Aorta (tissue), 5 donors: ENCODE measurements at regions not wholly inside any gene's neighbourhood (a gene's known extent, or its start where the extent isn't known, plus 50 kb on each side); places are given as distances from the start of the nearest gene placed in this dataset.

Experiments
- ATAC-seq: fragments of 200-7000 bp; cut with Tn5 transposase; one replicate; pipeline ENCODE4 v1.9.1; 2022; ENCODE audit warnings: moderate library complexity; ENCODE audit not compliant: low FRiP score
- DNase-seq, 2 donors: peaks; one replicate each; pipeline ENCODE4 v3.0.0-alpha.2; 2020
- H3K27ac ChIP-seq, 2 donors: one replicate each; pipeline ENCODE4 v1.5.1; 2013; ENCODE audit warnings: low read length in 2 of 2, mild to moderate bottlenecking in 2 of 2, moderate library complexity in 2 of 2, control low read depth in 1 of 2, inconsistent platforms in 1 of 2, low read depth in 1 of 2
- H3K27me3 ChIP-seq, 2 donors: one replicate each; pipeline ENCODE4 v1.6.1; 2013; ENCODE audit warnings: control low read depth in 1 of 2, low read length in 1 of 2, mild to moderate bottlenecking in 1 of 2, moderate library complexity in 1 of 2; ENCODE audit not compliant: insufficient read depth in 2 of 2, control insufficient read depth in 1 of 2
- H3K36me3 ChIP-seq, 2 donors: one replicate each; pipeline ENCODE4 v1.6.1; 2013; ENCODE audit warnings: control low read depth in 1 of 2, low read length in 1 of 2, mild to moderate bottlenecking in 1 of 2; ENCODE audit not compliant: insufficient read depth in 2 of 2, control insufficient read depth in 1 of 2
- H3K4me1 ChIP-seq, 2 donors: one replicate each; pipeline ENCODE4 v1.6.1; 2013; ENCODE audit warnings: low read length in 2 of 2, control low read depth in 1 of 2, mild to moderate bottlenecking in 1 of 2, moderate library complexity in 1 of 2; ENCODE audit not compliant: insufficient read depth in 2 of 2, control insufficient read depth in 1 of 2
- H3K4me3 ChIP-seq, 2 donors: one replicate each; pipeline ENCODE4 v1.5.1; 2013; ENCODE audit warnings: low read length in 2 of 2, control low read depth in 1 of 2, mild to moderate bottlenecking in 1 of 2
- H3K9me3 ChIP-seq: one replicate; pipeline ENCODE4 v1.6.1; 2013; ENCODE audit warnings: mild to moderate bottlenecking, low read length; ENCODE audit not compliant: control insufficient read depth
- WGBS, 2 donors: extraction: QIAGEN DNeasy Blood & Tissue Kit; methylation state at CpG; one replicate each; pipeline ENCODE4 v1.1.7; 2013; 5-methylcytosine and 5-hydroxymethylcytosine counted together
- intact Hi-C, 2 donors: fragments of 100-400 bp; cut with DNase I; formaldehyde crosslinking; loops; one replicate each; pipeline versions ENCODE4 v1.14.2 to v1.15.0; 2022
- donor health status: healthy with polysubstance abuse.
- donor health status: Bipolar disorder and iron deficiency.
- donor health status: DM: no; HTN: no; CAD: no.
- donor health status: DM: no; HTN: no; CAD: no.
- donor health status: DM: yes; HTN: yes; CAD: no.

GRCh38 chr7:51995596-51996179 is 679.1 kb upstream of the COBL start:
- Histone ChIP-seq H3K4me3 (no peak overlapping the region), H3K36me3 (no peaks in the 10 kb centered on the region), H3K9me3 (no peaks in the 10 kb centered on the region), H3K27ac (no peak overlapping the region), H3K27me3 (no peaks in the 10 kb centered on the region), H3K4me1 (no peaks in the 10 kb centered on the region)
- ATAC-seq (peak; percentile 56), DNase-seq (no peak)
- 88 to 90% methylated on average over 2 of the region's 2 CpGs for WGBS, 2 donors
- intact Hi-C loops = no loop called here

- ATAC-seq = no peak
These were observed 666.0 kb upstream of the COBL start for GRCh38 chr7:51982653-51983052.

DNA sequence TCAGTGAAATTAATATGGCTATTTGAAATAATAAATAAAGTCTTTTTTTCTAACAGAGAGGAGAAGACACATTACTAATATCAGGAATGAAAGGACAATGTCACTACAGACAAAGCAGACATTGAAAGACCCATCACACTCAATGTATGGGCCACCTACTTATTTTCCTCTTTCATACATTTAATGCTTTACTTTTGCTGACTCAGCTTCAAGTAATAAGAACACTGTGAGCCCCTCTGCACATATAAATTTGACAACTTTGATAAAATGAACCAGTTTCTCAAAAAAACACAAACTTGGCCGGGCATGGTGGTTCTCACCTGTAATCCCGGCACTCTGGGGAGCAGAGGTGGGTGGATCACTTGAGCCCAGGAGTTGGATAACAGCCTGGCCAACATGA is 664.2 kb upstream of the COBL start:
- Histone ChIP-seq H3K27ac (no peak overlapping the region), H3K9me3 (peaks cover 3% of the 10 kb centered on the region), H3K4me1 (no peaks in the 10 kb centered on the region), H3K27me3 (peaks cover 0 to 1% of the 10 kb centered on the region in 2 donors), H3K4me3 (no peak overlapping the region), H3K36me3 (no peaks in the 10 kb centered on the region)
- WGBS, 2 donors = 90 to 91% methylated on average over 2 of the region's 2 CpGs
- intact Hi-C loops = no loop called here
- DNase-seq (no peak), ATAC-seq (no peak)

More at GRCh38 chr7:51982653-51983052, 666.0 kb upstream of the COBL start:
- intact Hi-C loops = no loop called here
- DNase-seq = no peak
- H3K9me3 ChIP-seq = peaks cover 3% of the 10 kb centered on the region
- no peaks in the 10 kb centered on the region for H3K4me1 ChIP-seq
- peaks cover 0 to 1% of the 10 kb centered on the region in 2 donors for H3K27me3 ChIP-seq
- 59 to 65% methylated on average over 5 of the region's 5 CpGs for WGBS, 2 donors
- H3K36me3 ChIP-seq = no peaks in the 10 kb centered on the region
- H3K27ac ChIP-seq = no peak overlapping the region
- no peak overlapping the region for H3K4me3 ChIP-seq

GRCh38 chr7:51980313-51980712 is 663.7 kb upstream of the COBL start:
- H3K4me3 ChIP-seq = no peak overlapping the region

DNA sequence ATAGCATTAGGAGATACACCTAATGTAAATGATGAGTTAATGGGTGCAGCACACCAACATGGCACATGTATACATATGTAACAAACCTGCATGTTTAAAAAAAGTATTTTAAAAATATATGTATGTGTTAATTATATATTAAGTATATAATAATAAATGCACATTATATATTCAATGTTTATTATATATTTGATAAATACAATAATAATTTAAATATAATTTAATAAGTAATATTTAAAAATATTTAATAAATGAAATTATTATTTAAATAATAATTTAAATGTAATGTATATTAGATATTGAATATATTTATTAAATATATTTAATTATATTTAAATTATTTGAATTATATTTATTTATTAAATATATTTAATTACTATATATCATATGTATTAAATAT is 661.3 kb upstream of the COBL start:
- ATAC-seq (no peak), DNase-seq (no peak)
- H3K4me3 ChIP-seq = no peak overlapping the region
- H3K4me1 ChIP-seq = no peaks in the 10 kb centered on the region
- no peaks in the 10 kb centered on the region for H3K36me3 ChIP-seq
- peaks cover 0 to 1% of the 10 kb centered on the region in 2 donors for H3K27me3 ChIP-seq
- intact Hi-C loops = no loop called here
- no peak overlapping the region for H3K27ac ChIP-seq
- peaks cover 3% of the 10 kb centered on the region for H3K9me3 ChIP-seq

More at GRCh38 chr7:51980313-51980712, 663.7 kb upstream of the COBL start:
- no peaks in the 10 kb centered on the region for H3K36me3 ChIP-seq
- DNase-seq (no peak), ATAC-seq (no peak)
- intact Hi-C loops = no loop called here
- peaks cover 3% of the 10 kb centered on the region for H3K9me3 ChIP-seq
- H3K27me3 ChIP-seq = peaks cover 0 to 1% of the 10 kb centered on the region in 2 donors
- WGBS, 2 donors = 75 to 91% methylated on average over 2 of the region's 2 CpGs
- H3K4me1 ChIP-seq = no peaks in the 10 kb centered on the region
- no peak overlapping the region for H3K27ac ChIP-seq

GRCh38 chr7:51973939-51974338 is 657.3 kb upstream of the COBL start:
- DNase-seq (no peak), ATAC-seq (no peak)
- H3K27ac ChIP-seq = no peak overlapping the region
- WGBS, 2 donors = 63 to 65% methylated on average over 3 of the region's 3 CpGs
- intact Hi-C loops = no loop called here
- no peaks in the 10 kb centered on the region for H3K27me3 ChIP-seq
- H3K9me3 ChIP-seq = peaks cover 1% of the 10 kb centered on the region
- no peaks in the 10 kb centered on the region for H3K36me3 ChIP-seq
- H3K4me3 ChIP-seq = no peak overlapping the region
- no peaks in the 10 kb centered on the region for H3K4me1 ChIP-seq

DNA sequence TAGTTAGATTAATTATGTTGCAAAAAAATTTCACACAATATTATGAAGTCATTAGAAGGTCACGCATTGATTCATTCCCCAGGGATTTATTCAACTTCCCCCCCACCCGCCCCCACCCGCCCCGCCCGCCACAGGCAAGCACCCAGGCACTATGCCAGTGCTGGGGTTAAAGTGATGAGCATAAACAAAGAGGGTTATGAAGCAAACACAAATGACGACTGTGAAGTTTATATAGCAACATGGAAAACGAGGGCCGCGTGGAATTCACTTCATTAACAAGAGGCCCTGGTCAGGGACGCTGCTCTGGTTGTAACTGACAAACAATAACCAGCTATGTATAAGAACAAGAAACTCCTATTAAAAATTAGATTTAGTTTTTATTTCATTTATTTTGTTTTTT is 656.5 kb upstream of the COBL start:
- no peaks in the 10 kb centered on the region for H3K4me1 ChIP-seq
- intact Hi-C loops = no loop called here
- H3K4me3 ChIP-seq = no peak overlapping the region
- H3K9me3 ChIP-seq = no peaks in the 10 kb centered on the region
- no peaks in the 10 kb centered on the region for H3K36me3 ChIP-seq
- no peaks in the 10 kb centered on the region for H3K27me3 ChIP-seq
- ATAC-seq (no peak), DNase-seq (no peak)
- WGBS, 2 donors = 94 to 95% methylated on average over 10 of the region's 10 CpGs
- no peak overlapping the region for H3K27ac ChIP-seq

- WGBS, 2 donors = 51 to 55% methylated on average over 4 of the region's 4 CpGs
- no peaks in the 10 kb centered on the region for H3K36me3 ChIP-seq
- no peaks in the 10 kb centered on the region for H3K27me3 ChIP-seq
- DNase-seq (no peak), ATAC-seq (no peak)
- no peak overlapping the region for H3K4me3 ChIP-seq
- intact Hi-C loops = no loop called here
- no peaks in the 10 kb centered on the region for H3K9me3 ChIP-seq
- H3K4me1 ChIP-seq = no peaks in the 10 kb centered on the region
- no peak overlapping the region for H3K27ac ChIP-seq
These were observed 654.5 kb upstream of the COBL start for GRCh38 chr7:51970961-51971665.

DNA sequence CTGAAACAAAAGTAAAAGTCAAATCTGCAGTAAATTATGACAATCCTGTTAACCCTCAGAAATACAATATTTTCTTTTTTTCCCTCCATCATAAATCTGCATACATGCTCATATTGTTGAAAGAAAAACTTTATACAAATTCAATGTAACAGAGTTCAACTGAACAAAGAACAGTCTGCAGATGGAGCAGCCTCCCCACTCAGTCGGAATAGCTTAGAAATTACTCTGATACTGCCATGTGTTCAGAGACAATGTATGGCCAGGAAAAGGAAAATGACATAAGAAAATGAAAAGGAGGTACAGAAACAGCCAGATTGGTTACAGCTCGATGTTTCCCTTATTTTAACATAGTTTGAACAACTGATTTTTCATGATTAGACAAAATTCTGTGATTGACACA is 651.9 kb upstream of the COBL start:
- H3K27me3 ChIP-seq = no peaks in the 10 kb centered on the region
- no peak for ATAC-seq
- intact Hi-C loops = no loop called here
- 75 to 83% methylated on average over 2 of the region's 2 CpGs for WGBS, 2 donors
- no peak overlapping the region for H3K4me3 ChIP-seq
- no peaks in the 10 kb centered on the region for H3K36me3 ChIP-seq
- H3K9me3 ChIP-seq = no peaks in the 10 kb centered on the region
- no peak for DNase-seq
- H3K27ac ChIP-seq = no peak overlapping the region
- no peaks in the 10 kb centered on the region for H3K4me1 ChIP-seq
